Neuronal stem cell (in vitro differentiated cells): ENCODE measurements at regions not wholly inside any gene's neighbourhood (a gene's known extent, or its start where the extent isn't known, plus 50 kb on each side); places are given as distances from the start of the nearest gene placed in this dataset.

Experiments used
- DNase-seq: peaks from one replicate; pipeline ENCODE4 v3.0.0-alpha.2; 2013; ENCODE audit warnings: low spot score
- H2AFZ ChIP-seq: one replicate; pipeline ENCODE4 v1.6.1; 2013; ENCODE audit warnings: mild to moderate bottlenecking, low read length, inconsistent platforms
- H2AK5ac ChIP-seq: 2 replicates; pipeline ENCODE4 v1.6.1; 2013; ENCODE audit warnings: low read depth, mild to moderate bottlenecking, inconsistent platforms, low read length, moderate library complexity, mixed read lengths
- H2BK120ac ChIP-seq: 2 replicates; pipeline ENCODE4 v1.6.1; 2013; ENCODE audit warnings: low read depth, mild to moderate bottlenecking, inconsistent platforms, low read length, moderate library complexity, mixed read lengths
- H2BK12ac ChIP-seq: one replicate; pipeline ENCODE4 v1.6.1; 2013; ENCODE audit warnings: low read length, inconsistent platforms
- H2BK15ac ChIP-seq: 2 replicates; pipeline ENCODE4 v1.6.1; 2013; ENCODE audit warnings: mild to moderate bottlenecking, low read length, inconsistent platforms, mixed read lengths
- H2BK5ac ChIP-seq: one replicate; pipeline ENCODE4 v1.6.1; 2013; ENCODE audit warnings: inconsistent platforms, mild to moderate bottlenecking, low read length, moderate library complexity
- H3K14ac ChIP-seq: one replicate; pipeline ENCODE4 v1.6.1; 2013; ENCODE audit warnings: low read length, inconsistent platforms
- H3K18ac ChIP-seq: 2 replicates; pipeline ENCODE4 v1.6.1; 2013; ENCODE audit warnings: low read length, inconsistent platforms
- H3K23ac ChIP-seq: 2 replicates; pipeline ENCODE4 v1.6.1; 2013; ENCODE audit warnings: low read depth, mild to moderate bottlenecking, mixed read lengths, low read length, inconsistent platforms; ENCODE audit not compliant: poor library complexity
- H3K27ac ChIP-seq: replicated peaks from 3 replicates; pipeline ENCODE4 v1.5.1; 2013; ENCODE audit warnings: low read length, inconsistent platforms
- H3K27me3 ChIP-seq, 3 experiments: 2 replicates each; pipeline ENCODE4 v1.6.1; 2013; ENCODE audit warnings: low read length in 3 of 3, mild to moderate bottlenecking in 2 of 3, inconsistent platforms in 1 of 3, low read depth in 1 of 3, mixed read lengths in 1 of 3, moderate library complexity in 1 of 3; ENCODE audit not compliant: control insufficient read depth in 3 of 3, insufficient read depth in 3 of 3
- H3K36me3 ChIP-seq, 2 donors: replicated peaks in 1 of 2; 2 replicates each; pipeline ENCODE4 v1.6.1; 2013; ENCODE audit warnings: low read length in 2 of 2; ENCODE audit not compliant: control insufficient read depth in 2 of 2, insufficient read depth in 2 of 2
- H3K4ac ChIP-seq: 2 replicates; pipeline ENCODE4 v1.6.1; 2013; ENCODE audit warnings: inconsistent platforms, mild to moderate bottlenecking, low read length, moderate library complexity
- H3K4me1 ChIP-seq, 2 donors: 1 replicate in 1 of 2; 2 replicates in 1 of 2; pipeline ENCODE4 v1.6.1; 2013; ENCODE audit warnings: low read length in 2 of 2, low read depth in 1 of 2; ENCODE audit not compliant: control insufficient read depth in 2 of 2, insufficient read depth in 1 of 2
- H3K4me2 ChIP-seq: one replicate; pipeline ENCODE4 v1.6.1; 2013; ENCODE audit warnings: mild to moderate bottlenecking, low read length, inconsistent platforms; ENCODE audit not compliant: insufficient read depth, poor library complexity, severe bottlenecking
- H3K4me3 ChIP-seq, 2 donors: 2 replicates each; pipeline ENCODE4 v1.5.1; 2013; ENCODE audit warnings: low read length in 2 of 2, mild to moderate bottlenecking in 2 of 2, inconsistent platforms in 1 of 2, moderate library complexity in 1 of 2
- H3K79me1 ChIP-seq: one replicate; pipeline ENCODE4 v1.6.1; 2013; ENCODE audit warnings: low read depth, mild to moderate bottlenecking, inconsistent platforms, low read length, moderate library complexity
- H3K9ac ChIP-seq: one replicate; pipeline ENCODE4 v1.6.1; 2013; ENCODE audit warnings: mild to moderate bottlenecking, low read depth, low read length, inconsistent platforms; ENCODE audit not compliant: poor library complexity
- H3K9me3 ChIP-seq, 2 donors: replicated peaks in 1 of 2; 2 replicates each; pipeline versions ENCODE3 to v1.6.1; 2013; ENCODE audit warnings: low read length in 2 of 2, mild to moderate bottlenecking in 2 of 2, inconsistent platforms in 1 of 2, low read depth in 1 of 2, mixed read lengths in 1 of 2, moderate library complexity in 1 of 2; ENCODE audit not compliant: control insufficient read depth in 2 of 2, insufficient read depth in 1 of 2
- H4K8ac ChIP-seq: one replicate; pipeline ENCODE4 v1.6.1; 2013; ENCODE audit warnings: low read depth, mild to moderate bottlenecking, inconsistent platforms, low read length, moderate library complexity
- H4K91ac ChIP-seq: one replicate; pipeline ENCODE4 v1.6.1; 2013; ENCODE audit warnings: low read length, low read depth, mild to moderate bottlenecking, inconsistent platforms; ENCODE audit not compliant: poor library complexity
- WGBS, 2 donors: extraction: QIAGEN DNeasy Blood & Tissue Kit; methylation state at CpG; one replicate each; pipeline ENCODE4 v1.1.7; 2013; ENCODE audit warnings: missing lambda C conversion rate in 2 of 2, mixed read lengths in 1 of 2; ENCODE audit not compliant: insufficient read length in 2 of 2, insufficient replicate concordance in 1 of 2; ENCODE audit errors: extremely low coverage in 2 of 2; 5-methylcytosine and 5-hydroxymethylcytosine counted together

DNA sequence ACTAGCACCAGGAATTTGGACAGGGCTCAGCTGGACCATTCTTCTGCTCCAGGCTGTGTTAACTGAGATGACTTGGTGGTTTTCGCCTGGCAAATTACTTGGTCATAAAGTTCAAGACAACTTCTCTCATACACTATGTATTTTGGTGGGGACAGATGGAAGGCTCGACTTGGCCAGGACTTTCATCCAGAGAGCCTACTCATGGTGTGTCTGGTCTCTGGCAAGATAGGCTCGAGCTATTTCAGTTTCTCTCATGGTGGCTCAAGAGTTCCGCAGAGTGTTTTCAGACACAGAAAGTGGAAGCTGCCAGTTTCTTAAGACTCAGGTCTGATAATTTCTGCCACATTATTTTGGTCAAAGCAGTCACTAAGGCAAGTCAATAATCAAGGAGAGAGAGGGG, 135.6 kb downstream of the IRX2 start:
- H3K79me1 ChIP-seq = no peaks in the 10 kb centered on the region
- no peak overlapping the region for H2AK5ac ChIP-seq
- H2BK15ac ChIP-seq = no peak overlapping the region
- no peaks in the 10 kb centered on the region for H3K9me3 ChIP-seq
- no peaks in the 10 kb centered on the region for H3K4me1 ChIP-seq
- no peak overlapping the region for H3K27ac ChIP-seq
- H3K36me3 ChIP-seq = no peaks in the 10 kb centered on the region
- no peak overlapping the region for H3K14ac ChIP-seq
- H3K9ac ChIP-seq = no peak overlapping the region
- H3K23ac ChIP-seq = no peak overlapping the region
- H2BK120ac ChIP-seq = no peak overlapping the region
- no peak overlapping the region for H3K4ac ChIP-seq
- H2AFZ ChIP-seq = no peak overlapping the region
- H2BK5ac ChIP-seq = no peak overlapping the region
- H4K8ac ChIP-seq = no peak overlapping the region
- DNase-seq = no peak
- no peak overlapping the region for H2BK12ac ChIP-seq
- H3K4me2 ChIP-seq = no peak overlapping the region
- no peak overlapping the region for H3K18ac ChIP-seq
- no peaks in the 10 kb centered on the region for H3K27me3 ChIP-seq
- H3K4me3 ChIP-seq = no peak overlapping the region
- no peak overlapping the region for H4K91ac ChIP-seq
- no CpG with 5 or more reads among the region's 4 CpGs for WGBS, 2 donors

DNA sequence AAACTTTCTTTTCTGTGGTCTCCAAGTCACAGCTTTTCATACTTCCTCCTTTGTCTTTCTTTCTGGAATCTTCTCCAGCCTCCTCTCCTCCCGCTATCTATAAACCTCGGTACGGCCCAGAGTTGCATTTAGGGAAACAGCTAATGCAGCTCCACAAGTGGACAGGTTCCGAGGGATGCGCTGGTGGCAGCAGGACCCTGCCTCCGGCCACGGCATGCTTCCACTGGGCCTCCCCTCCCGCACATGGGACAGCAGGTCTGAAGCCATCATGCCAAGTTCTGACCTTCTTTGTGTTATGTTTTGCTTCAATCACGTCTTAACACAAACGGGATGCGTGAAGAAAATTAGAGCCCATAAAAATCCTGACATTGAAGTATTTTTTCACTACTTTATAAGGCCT, 136.9 kb downstream of the IRX2 start:
- H3K9ac ChIP-seq = no peak overlapping the region
- no peak overlapping the region for H3K14ac ChIP-seq
- H3K4me2 ChIP-seq = no peak overlapping the region
- H4K8ac ChIP-seq = no peak overlapping the region
- WGBS, 2 donors = no CpG with 5 or more reads among the region's 11 CpGs
- no peak overlapping the region for H3K4ac ChIP-seq
- no peak overlapping the region for H2BK15ac ChIP-seq
- H3K23ac ChIP-seq = no peak overlapping the region
- H3K18ac ChIP-seq = no peak overlapping the region
- H3K27ac ChIP-seq = no peak overlapping the region
- no peaks in the 10 kb centered on the region for H3K79me1 ChIP-seq
- no peaks in the 10 kb centered on the region for H3K27me3 ChIP-seq
- H2BK120ac ChIP-seq = no peak overlapping the region
- H2AFZ ChIP-seq = no peak overlapping the region
- no peaks in the 10 kb centered on the region for H3K4me1 ChIP-seq
- no peak overlapping the region for H2AK5ac ChIP-seq
- H2BK12ac ChIP-seq = no peak overlapping the region
- no peak overlapping the region for H4K91ac ChIP-seq
- DNase-seq = no peak
- peaks cover 0 to 3% of the 10 kb centered on the region in 2 donors for H3K9me3 ChIP-seq
- H3K36me3 ChIP-seq = no peaks in the 10 kb centered on the region
- no peak overlapping the region for H2BK5ac ChIP-seq
- no peak overlapping the region for H3K4me3 ChIP-seq

- Histone ChIP-seq H3K9me3 (peaks cover 0 to 3% of the 10 kb centered on the region in 2 donors), H2AK5ac (no peak overlapping the region), H2BK12ac (no peak overlapping the region), H3K4me1 (peaks cover 0 to 9% of the 10 kb centered on the region in 2 donors), H2BK5ac (no peak overlapping the region), H3K4me3 (no peak overlapping the region), H3K23ac (no peak overlapping the region), H4K8ac (no peak overlapping the region), H3K27ac (no peak overlapping the region), H4K91ac (no peak overlapping the region), H3K4me2 (no peak overlapping the region), H3K27me3 (no peaks in the 10 kb centered on the region), H3K36me3 (no peaks in the 10 kb centered on the region), H3K79me1 (no peaks in the 10 kb centered on the region), H3K9ac (no peak overlapping the region), H3K18ac (no peak overlapping the region), H3K14ac (no peak overlapping the region), H3K4ac (no peak overlapping the region), H2BK15ac (no peak overlapping the region), H2AFZ (no peak overlapping the region), H2BK120ac (no peak overlapping the region)
- WGBS, 2 donors = no CpG with 5 or more reads among the region's 7 CpGs
- no peak for DNase-seq
Observed at GRCh38 chr5:2611659-2612058, 139.8 kb downstream of the IRX2 start.

DNA sequence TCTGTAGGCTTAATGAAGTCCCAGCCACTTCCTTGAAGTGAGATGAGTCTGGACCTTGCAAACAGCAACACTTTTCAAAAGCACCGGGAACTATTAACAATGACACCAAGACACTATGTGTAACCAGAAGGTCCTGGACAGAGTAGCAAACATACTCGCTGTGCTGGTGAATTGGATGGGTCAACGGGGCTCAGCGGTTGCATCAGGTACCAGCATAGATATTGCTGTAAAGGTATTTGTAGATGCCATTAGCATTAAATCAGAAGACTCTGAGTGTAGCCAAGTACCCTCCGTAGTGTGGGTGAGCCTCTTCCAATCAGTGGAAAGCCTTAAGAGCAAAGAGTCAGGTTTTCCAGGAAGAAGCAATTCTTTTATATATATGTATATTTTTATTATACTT, 140.5 kb downstream of the IRX2 start:
- H2AK5ac ChIP-seq = no peak overlapping the region
- peaks cover 0 to 3% of the 10 kb centered on the region in 2 donors for H3K9me3 ChIP-seq
- no peak overlapping the region for H2BK120ac ChIP-seq
- no peak overlapping the region for H4K8ac ChIP-seq
- no peaks in the 10 kb centered on the region for H3K36me3 ChIP-seq
- H2BK15ac ChIP-seq = no peak overlapping the region
- no peak overlapping the region for H2BK5ac ChIP-seq
- peaks cover 0 to 9% of the 10 kb centered on the region in 2 donors for H3K4me1 ChIP-seq
- no peak overlapping the region for H3K23ac ChIP-seq
- no CpG with 5 or more reads among the region's 5 CpGs for WGBS, 2 donors
- H3K4me3 ChIP-seq = no peak overlapping the region
- H3K4ac ChIP-seq = no peak overlapping the region
- H3K79me1 ChIP-seq = no peaks in the 10 kb centered on the region
- DNase-seq = no peak
- no peak overlapping the region for H3K18ac ChIP-seq
- H3K4me2 ChIP-seq = no peak overlapping the region
- no peak overlapping the region for H4K91ac ChIP-seq
- no peak overlapping the region for H3K9ac ChIP-seq
- no peak overlapping the region for H3K14ac ChIP-seq
- no peak overlapping the region for H2BK12ac ChIP-seq
- H3K27me3 ChIP-seq = no peaks in the 10 kb centered on the region
- no peak overlapping the region for H3K27ac ChIP-seq
- H2AFZ ChIP-seq = no peak overlapping the region
